ENCODE measurements at regions not wholly inside any gene's neighbourhood (a gene's known extent, or its start where the extent isn't known, plus 50 kb on each side); places are given as distances from the start of the nearest gene placed in this dataset.

DNA sequence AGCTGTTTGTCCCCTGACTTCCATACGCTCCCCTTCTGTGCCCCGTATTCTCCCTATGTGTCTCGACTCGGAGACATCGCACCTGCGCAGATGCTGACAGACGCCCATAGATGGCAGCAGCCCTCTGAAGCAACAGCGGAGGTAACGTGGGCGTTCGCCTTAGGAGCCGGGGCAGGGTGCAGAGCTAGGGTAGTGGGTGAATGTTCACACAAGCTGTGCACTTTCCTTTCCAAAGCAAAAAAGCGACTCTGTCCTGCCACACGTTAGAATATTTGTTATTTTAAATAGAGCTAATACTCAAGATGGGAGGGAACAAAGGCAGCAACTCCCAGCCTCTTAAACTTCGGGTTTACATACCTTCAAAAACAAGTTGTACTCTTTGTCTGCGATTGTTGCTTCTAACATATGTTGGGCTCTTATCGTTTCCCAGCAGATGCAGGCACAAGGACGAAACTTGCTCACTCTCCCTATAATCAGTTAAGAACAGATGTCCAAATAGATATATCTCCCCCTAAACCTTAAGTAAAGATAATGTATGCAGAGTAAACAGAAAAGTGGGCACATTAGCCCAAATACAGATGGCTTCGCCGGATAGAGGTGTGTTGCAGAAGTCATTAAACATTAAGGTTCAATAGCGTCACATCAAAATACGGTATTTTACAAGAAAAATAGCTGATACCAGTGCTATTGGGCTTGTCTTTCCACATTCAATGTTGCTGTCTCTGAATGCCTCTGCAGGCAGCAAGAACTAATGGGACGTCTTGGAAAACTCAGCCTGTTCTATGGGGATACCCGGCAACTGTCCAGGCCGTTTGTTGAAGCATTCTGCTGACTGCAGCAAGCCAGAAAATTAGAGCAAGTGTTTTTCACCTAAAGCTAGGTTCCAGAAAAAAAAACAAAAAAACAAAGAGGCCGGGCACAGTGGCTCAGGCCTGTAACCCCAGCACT is 340.3 kb upstream of the PRKCQ start:
- peak; percentile 78 for DNase-seq

GRCh38 chr10:6919077-6919476 is 339.0 kb upstream of the PRKCQ start:
- DNase-seq = no peak

DNA sequence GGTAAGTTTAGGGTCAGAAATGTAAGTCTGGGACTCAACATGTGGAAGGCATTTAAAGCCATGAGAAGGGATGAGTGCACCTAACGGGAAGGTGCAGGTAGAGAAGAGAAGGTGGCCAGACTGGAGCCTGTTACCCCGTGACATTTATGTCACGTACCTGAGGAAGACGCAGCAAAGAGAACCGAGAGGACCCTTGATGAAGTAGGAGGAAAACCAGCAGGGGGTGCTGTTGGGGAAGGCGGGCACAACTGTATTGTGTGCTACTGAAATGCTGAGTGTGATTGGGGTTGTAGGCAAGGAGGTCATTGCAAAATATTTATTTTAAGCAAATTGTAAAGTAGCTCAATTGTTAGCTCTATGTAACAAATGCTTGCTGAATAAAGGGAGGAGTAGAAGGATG is 338.2 kb upstream of the PRKCQ start:
- peak; percentile 69 for DNase-seq

- DNase-seq = no peak
These were observed 337.0 kb upstream of the PRKCQ start for GRCh38 chr10:6917125-6917524.

- no peak for DNase-seq
These were observed 336.5 kb upstream of the PRKCQ start for GRCh38 chr10:6916601-6917000.

- DNase-seq = no peak
These were observed 335.2 kb upstream of the PRKCQ start for GRCh38 chr10:6915307-6915706.

DNA sequence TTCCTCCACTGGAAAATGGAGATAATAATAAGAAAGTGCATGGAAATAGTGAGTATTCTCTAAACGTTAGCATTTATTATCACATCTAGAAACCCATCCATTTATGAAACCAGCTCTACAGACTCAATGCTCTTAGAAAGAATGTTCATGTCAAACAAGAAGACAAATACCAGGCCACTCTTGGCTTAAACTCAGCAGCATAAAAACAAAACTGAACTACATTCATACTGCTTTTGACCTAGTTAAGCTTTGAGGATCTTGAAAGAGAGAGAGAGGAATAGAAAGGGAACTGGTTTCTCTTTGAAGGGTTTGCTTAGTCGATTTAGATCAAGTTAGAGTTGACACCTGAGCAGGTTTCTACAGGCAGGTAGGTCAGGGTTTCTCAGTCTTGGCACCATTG is 332.9 kb upstream of the PRKCQ start:
- no peak for DNase-seq

DNA sequence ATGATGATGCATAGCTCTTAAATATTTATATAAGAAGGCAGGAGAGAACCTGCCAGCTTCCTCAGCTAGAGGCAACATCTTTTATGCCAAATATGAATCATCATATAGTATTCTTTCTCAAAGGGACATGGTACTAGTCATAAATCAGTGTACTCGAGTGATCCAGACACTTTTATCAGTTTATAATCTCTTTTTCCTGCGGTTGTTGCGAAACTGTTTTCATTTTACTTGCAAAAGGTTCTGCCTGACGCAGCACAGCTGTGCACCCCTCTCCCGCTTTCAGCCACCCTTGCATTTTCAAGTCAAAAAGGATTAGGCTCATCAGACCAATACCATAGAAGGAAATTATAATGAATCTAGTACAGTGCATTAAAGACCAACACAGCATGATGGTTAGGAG is 332.3 kb upstream of the PRKCQ start:
- no peak for DNase-seq

DNA sequence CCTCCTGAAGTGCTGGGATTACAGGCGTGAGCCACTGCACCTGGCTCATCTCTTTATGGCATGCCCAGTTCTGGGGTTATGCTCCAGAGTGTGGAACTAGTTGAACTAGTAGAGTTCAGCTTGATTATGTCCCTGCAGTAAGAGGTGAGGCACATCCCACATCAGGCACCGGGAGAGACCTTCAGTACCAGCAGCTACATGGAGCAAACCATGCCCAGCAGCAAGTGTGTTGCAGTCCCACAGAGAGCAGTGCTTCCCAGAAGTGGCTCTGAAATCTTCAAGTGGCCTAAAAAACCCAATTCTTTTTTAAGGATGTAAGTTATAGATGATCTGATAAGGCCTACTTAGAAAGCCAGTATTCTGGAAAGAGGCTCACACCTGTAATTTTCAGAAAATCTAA is 331.9 kb upstream of the PRKCQ start:
- DNase-seq = no peak

GRCh38 chr10:6909905-6910560 is 330.0 kb upstream of the PRKCQ start:
- DNase-seq = no peak

- no peak for DNase-seq
These were observed 327.9 kb upstream of the PRKCQ start for GRCh38 chr10:6907877-6908530.

DNA sequence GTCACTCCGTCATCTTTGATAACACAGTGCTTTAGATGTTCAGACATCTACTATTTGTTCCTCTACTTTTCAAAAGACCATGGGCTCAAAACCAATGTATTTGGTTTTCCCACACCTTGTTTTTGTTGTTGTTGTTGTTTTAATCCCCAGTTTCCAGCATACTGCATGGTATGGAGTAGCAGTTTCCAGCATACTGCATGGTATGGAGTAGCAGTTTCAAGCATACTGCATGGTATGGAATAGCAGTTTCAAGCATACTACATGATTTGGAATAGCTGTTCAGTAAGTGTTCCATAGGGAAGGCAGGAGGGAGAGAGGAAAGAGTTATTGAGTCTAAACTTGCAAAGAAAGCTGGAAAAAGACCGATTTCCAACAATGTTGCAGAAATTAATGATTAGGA is 314.3 kb upstream of the PRKCQ start:
- DNase-seq = no peak

DNA sequence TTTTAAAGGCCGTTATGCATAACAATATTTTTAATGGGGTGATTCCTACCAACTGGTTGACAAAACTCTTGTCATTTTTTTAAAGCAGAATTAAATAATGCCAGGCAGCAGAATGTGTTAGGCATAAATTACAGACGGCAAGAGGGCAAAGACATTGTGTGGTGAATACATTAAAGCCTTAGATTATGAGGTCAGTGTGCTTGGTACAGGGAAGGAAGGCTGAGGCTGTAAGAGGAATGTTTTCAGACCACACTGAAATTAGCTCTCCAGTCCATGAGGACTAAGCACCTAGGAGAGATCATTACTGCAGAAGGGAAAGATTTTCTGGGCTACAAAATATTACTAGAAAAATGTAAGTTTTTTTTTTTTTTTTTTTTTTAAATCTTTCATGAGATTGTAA is 312.8 kb upstream of the PRKCQ start:
- no peak for DNase-seq

- DNase-seq = no peak
These were observed 311.8 kb upstream of the PRKCQ start for GRCh38 chr10:6891924-6892323.

DNA sequence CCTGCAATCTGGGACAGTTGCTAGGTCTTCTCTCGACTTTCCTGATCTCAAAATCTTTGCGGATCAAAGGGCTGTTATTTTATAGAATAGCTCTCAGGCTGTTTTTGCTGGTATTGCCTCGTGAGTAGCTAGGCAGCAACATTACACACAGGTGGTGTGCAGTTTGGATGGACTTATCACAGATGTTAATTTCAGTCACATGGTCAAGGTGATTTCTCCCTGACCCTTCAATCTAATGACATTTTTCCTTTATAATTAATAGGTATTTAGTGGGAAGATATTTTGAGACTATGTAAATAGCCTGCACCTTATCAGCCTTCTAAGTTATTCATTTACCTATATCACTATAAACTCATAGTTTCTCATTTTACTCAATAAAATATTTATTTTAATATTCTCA is 309.6 kb upstream of the PRKCQ start:
- DNase-seq = no peak

GRCh38 chr10:6888434-6888833 is 308.4 kb upstream of the PRKCQ start:
- no peak for DNase-seq

- DNase-seq = no peak
These were observed 305.2 kb upstream of the PRKCQ start for GRCh38 chr10:6885284-6885683.

DNA sequence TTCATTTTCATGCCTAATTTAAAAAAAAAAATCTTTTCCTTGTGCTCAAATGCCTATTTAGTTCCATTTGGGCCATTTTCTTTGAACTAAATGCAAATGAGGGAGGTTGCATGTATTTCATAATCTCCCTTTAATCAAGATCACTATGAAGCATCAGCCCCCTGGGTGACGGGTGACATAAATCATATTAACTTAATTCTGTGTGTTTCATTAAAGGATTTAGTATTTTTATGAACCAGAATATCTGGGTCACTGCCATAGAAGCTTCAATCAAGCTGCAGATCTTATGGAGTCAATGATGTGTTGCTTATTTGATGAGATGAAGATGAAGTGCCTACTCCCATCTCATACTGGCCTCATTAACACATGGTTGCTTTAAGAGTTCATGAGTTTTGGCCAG is 301.9 kb upstream of the PRKCQ start:
- no peak for DNase-seq

- DNase-seq = no peak
These were observed 297.8 kb upstream of the PRKCQ start for GRCh38 chr10:6877722-6878392.

DNA sequence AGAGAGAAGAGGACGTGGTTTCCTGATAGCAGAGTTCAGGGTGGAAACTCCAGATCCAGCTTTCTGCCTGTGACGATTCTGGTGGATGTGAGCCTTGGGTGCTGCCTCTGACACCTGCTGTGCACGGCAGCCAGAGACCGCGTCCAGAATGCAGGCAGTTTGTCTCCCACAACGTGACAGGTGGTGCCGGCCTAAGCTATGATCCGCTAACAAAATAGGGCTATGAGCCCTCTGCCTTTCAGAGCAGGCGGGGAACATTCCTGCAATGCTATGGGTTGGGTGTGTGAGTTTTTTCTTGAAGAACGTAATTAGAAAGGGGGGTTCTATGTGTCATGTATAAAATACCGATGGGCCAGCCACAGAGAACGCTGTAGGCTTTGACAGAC is 297.3 kb upstream of the PRKCQ start:
- no peak for DNase-seq

- no peak for DNase-seq
These were observed 295.3 kb upstream of the PRKCQ start for GRCh38 chr10:6875269-6875865.

DNA sequence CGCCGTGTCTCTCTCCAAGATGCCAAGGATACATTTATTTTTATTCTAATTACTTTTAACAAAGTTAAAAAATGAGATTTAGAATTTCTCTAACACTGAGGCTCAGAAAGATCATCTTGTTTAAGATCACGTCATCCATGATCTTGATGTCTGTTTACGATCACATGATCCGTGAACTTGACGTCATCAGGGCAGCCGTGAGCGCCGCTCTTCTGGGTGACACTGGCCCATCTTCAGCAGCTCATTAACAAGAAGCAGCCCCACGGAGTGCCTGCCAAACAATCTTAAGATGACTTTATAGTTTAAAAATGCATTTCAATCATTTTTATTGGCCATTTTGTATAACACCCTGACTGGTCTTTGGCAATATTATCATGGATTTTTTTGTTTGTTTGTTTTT is 291.1 kb upstream of the PRKCQ start:
- DNase-seq = no peak

Data from CD4-positive, alpha-beta T cell treated with Interleukin-4 for 4 hours (primary cell).